ENCODE measurements at regions not wholly inside any gene's neighbourhood (a gene's known extent, or its start where the extent isn't known, plus 50 kb on each side); places are given as distances from the start of the nearest gene placed in this dataset.
"Not testable (repeated sequence)": the region's sequence is repeated elsewhere in the genome, so short reads cannot be mapped to it uniquely, and the experiment has no call there.

GRCh38 chr11:81000735-81001134, 1559.9 kb upstream of the TENM4 start:
- no peak for DNase-seq

GRCh38 chr11:81000334-81000733, 1559.5 kb upstream of the TENM4 start:
- DNase-seq, result no peak

- no peak for DNase-seq
Measured at GRCh38 chr11:80995523-80995922, 1554.7 kb upstream of the TENM4 start.

- no peak for DNase-seq
Measured at GRCh38 chr11:80993536-80993935, 1552.7 kb upstream of the TENM4 start.

GRCh38 chr11:80990885-80991284, 1550.1 kb upstream of the TENM4 start:
- no peak for DNase-seq

- DNase-seq, result no peak
Measured at GRCh38 chr11:80987171-80987570, 1546.3 kb upstream of the TENM4 start.

- DNase-seq, result no peak
Measured at GRCh38 chr11:80986421-80987074, 1545.7 kb upstream of the TENM4 start.

GRCh38 chr11:80980227-80980626, 1539.4 kb upstream of the TENM4 start:
- DNase-seq, result no peak

GRCh38 chr11:80973786-80974185, 1533.0 kb upstream of the TENM4 start:
- DNase-seq, result no peak

GRCh38 chr11:80970037-80970436, 1529.2 kb upstream of the TENM4 start:
- DNase-seq, result no peak

GRCh38 chr11:80967649-80968048, 1526.8 kb upstream of the TENM4 start:
- no peak for DNase-seq

- no peak for DNase-seq
Measured at GRCh38 chr11:80960381-80961029, 1519.7 kb upstream of the TENM4 start.

- DNase-seq, result no peak
Measured at GRCh38 chr11:80959751-80960150, 1518.9 kb upstream of the TENM4 start.

GRCh38 chr11:80958987-80959386, 1518.2 kb upstream of the TENM4 start:
- DNase-seq, result no peak

GRCh38 chr11:80958361-80958760, 1517.5 kb upstream of the TENM4 start:
- DNase-seq, result no peak

GRCh38 chr11:80955588-80955987, 1514.8 kb upstream of the TENM4 start:
- DNase-seq, result no peak

GRCh38 chr11:80948781-80949180, 1508.0 kb upstream of the TENM4 start:
- DNase-seq, result no peak

GRCh38 chr11:80944758-80945157, 1503.9 kb upstream of the TENM4 start:
- DNase-seq, result no peak

GRCh38 chr11:80943226-80943625, 1502.4 kb upstream of the TENM4 start:
- DNase-seq, result no peak

GRCh38 chr11:80937842-80938241, 1497.0 kb upstream of the TENM4 start:
- no peak for DNase-seq

GRCh38 chr11:80930038-80930437, 1489.2 kb upstream of the TENM4 start:
- no peak for DNase-seq

GRCh38 chr11:80929031-80929805, 1488.4 kb upstream of the TENM4 start:
- DNase-seq, result no peak

GRCh38 chr11:80925321-80925720, 1484.5 kb upstream of the TENM4 start:
- DNase-seq, result no peak

- DNase-seq, result not testable (repeated sequence)
Measured at GRCh38 chr11:80921310-80921709, 1480.5 kb upstream of the TENM4 start.
